OCI-LY7 (cell line): ENCODE measurements at regions not wholly inside any gene's neighbourhood (a gene's known extent, or its start where the extent isn't known, plus 50 kb on each side); places are given as distances from the start of the nearest gene placed in this dataset.

ENCODE experiments used
- BruUV-seq: library from RNA; stranded (reverse); fragments of 400-500 nt; replicated peaks from 2 replicates; lab custom pipeline; 2021; lab: Mats Ljungman, UMichigan
- CTCF ChIA-PET: fragments of 300-600 bp; sonication (Branson Sonifier 250); formaldehyde crosslinking; loops from one replicate; lab custom pipeline; 2022; ENCODE audit warnings: antibody characterized with exemption; ENCODE audit not compliant: unreplicated experiment; lab: Charles Lee
- POLR2A ChIA-PET: fragments of 300-600 bp; sonication (Branson Sonifier 250); formaldehyde crosslinking; loops from one replicate; lab custom pipeline; 2022; ENCODE audit warnings: antibody characterized with exemption; lab: Charles Lee
- DNase-seq: peaks from one replicate; pipeline ENCODE4 v3.0.0-alpha.2; 2015; ENCODE audit warnings: low spot score
- H2AFZ ChIP-seq: fragments of 200-600 bp; sonication (generic), shearing (Covaris generic); 2 replicates; pipeline ENCODE4 v1.6.1; 2014; ENCODE audit warnings: mild to moderate bottlenecking, antibody characterized with exemption, low read length, moderate library complexity
- H3K27ac ChIP-seq: fragments of 200-600 bp; sonication (generic); 2 replicates; pipeline ENCODE4 v1.5.1; 2014; ENCODE audit warnings: mixed run types, low read depth, mild to moderate bottlenecking, moderate library complexity, low read length, inconsistent platforms; ENCODE audit not compliant: poor library complexity, severe bottlenecking
- H3K36me3 ChIP-seq: fragments of 200-600 bp; sonication (generic); 2 replicates; pipeline ENCODE4 v1.6.1; 2014; ENCODE audit warnings: mild to moderate bottlenecking, antibody characterized with exemption, low read length, moderate library complexity, mixed read lengths; ENCODE audit not compliant: insufficient read depth
- H3K4me1 ChIP-seq: fragments of 200-600 bp; sonication (generic); 2 replicates; pipeline ENCODE4 v1.5.1; 2014; ENCODE audit warnings: mild to moderate bottlenecking, low read length; ENCODE audit not compliant: insufficient read depth, poor library complexity, severe bottlenecking
- H3K4me2 ChIP-seq: fragments of 200-600 bp; sonication (generic); 2 replicates; pipeline ENCODE4 v1.6.1; 2014; ENCODE audit warnings: mild to moderate bottlenecking, low read length
- H3K4me3 ChIP-seq: fragments of 200-600 bp; sonication (generic); 2 replicates; pipeline ENCODE4 v1.5.1; 2014; ENCODE audit warnings: mild to moderate bottlenecking, low read depth, low read length; ENCODE audit not compliant: poor library complexity, severe bottlenecking
- H3K79me2 ChIP-seq: fragments of 200-600 bp; sonication (generic); 2 replicates; pipeline ENCODE4 v1.6.1; 2016; ENCODE audit warnings: low read depth, mild to moderate bottlenecking, low read length, moderate library complexity, mixed read lengths; ENCODE audit not compliant: insufficient read depth
- H3K9me2 ChIP-seq: fragments of 200-600 bp; sonication (generic); 2 replicates; pipeline ENCODE4 v1.6.1; 2016; ENCODE audit warnings: mild to moderate bottlenecking, low read length, mixed read lengths; ENCODE audit not compliant: insufficient read depth
- H3K9me3 ChIP-seq: fragments of 200-600 bp; sonication (generic); 2 replicates; pipeline ENCODE4 v1.6.1; 2014; ENCODE audit warnings: mild to moderate bottlenecking, mixed run types, low read length, mixed read lengths
- H4K20me1 ChIP-seq: fragments of 200-600 bp; sonication (generic); 2 replicates; pipeline ENCODE4 v1.6.1; 2014; ENCODE audit warnings: mild to moderate bottlenecking, antibody characterized with exemption, low read length, moderate library complexity, mixed read lengths; ENCODE audit not compliant: insufficient read depth
- EZH2phosphoT487 ChIP-seq: fragments of 200-600 bp; sonication (generic); IDR thresholded peaks from 2 replicates; pipeline ENCODE4 v1.6.1; 2018; ENCODE audit warnings: low read depth, borderline replicate concordance, mild to moderate bottlenecking, mixed run types, antibody characterized with exemption, low read length, moderate library complexity, mixed read lengths
- intact Hi-C: fragments of 100-400 bp; cut with micrococcal nuclease; formaldehyde crosslinking; loops from one replicate; pipeline ENCODE4 v1.10.0; 2022; ENCODE audit not compliant: unreplicated experiment
- TF ChIP-seq, protein P1 (sequence below): fragments of 200-600 bp; sonication (generic); conservative IDR thresholded peaks from 2 replicates; pipeline ENCODE4 v1.5.1; 2014; ENCODE audit warnings: mild to moderate bottlenecking, antibody characterized with exemption, low read length, moderate library complexity, mixed read lengths

- Histone ChIP-seq H3K36me3 (no peaks in the 10 kb centered on the region), H3K9me2 (no peaks in the 10 kb centered on the region), H3K79me2 (no peaks in the 10 kb centered on the region), H3K27ac (no peak overlapping the region), H3K9me3 (no peaks in the 10 kb centered on the region), H4K20me1 (no peaks in the 10 kb centered on the region), H3K4me3 (no peak overlapping the region), H3K4me1 (no peaks in the 10 kb centered on the region), H2AFZ (no peak overlapping the region), H3K4me2 (no peak overlapping the region)
- CTCF ChIA-PET, result no interaction called here
- BruUV-seq, result no TSS peak
- intact Hi-C loops, result no loop called here
- POLR2A ChIA-PET, result no interaction called here
- DNase-seq, result no peak
- no peak for TF ChIP-seq EZH2phosphoT487
- TF ChIP-seq, protein P1, sequence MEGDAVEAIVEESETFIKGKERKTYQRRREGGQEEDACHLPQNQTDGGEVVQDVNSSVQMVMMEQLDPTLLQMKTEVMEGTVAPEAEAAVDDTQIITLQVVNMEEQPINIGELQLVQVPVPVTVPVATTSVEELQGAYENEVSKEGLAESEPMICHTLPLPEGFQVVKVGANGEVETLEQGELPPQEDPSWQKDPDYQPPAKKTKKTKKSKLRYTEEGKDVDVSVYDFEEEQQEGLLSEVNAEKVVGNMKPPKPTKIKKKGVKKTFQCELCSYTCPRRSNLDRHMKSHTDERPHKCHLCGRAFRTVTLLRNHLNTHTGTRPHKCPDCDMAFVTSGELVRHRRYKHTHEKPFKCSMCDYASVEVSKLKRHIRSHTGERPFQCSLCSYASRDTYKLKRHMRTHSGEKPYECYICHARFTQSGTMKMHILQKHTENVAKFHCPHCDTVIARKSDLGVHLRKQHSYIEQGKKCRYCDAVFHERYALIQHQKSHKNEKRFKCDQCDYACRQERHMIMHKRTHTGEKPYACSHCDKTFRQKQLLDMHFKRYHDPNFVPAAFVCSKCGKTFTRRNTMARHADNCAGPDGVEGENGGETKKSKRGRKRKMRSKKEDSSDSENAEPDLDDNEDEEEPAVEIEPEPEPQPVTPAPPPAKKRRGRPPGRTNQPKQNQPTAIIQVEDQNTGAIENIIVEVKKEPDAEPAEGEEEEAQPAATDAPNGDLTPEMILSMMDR, result peak; percentile 55
Measured at GRCh38 chr4:8688041-8688907, 95.7 kb downstream of the CPZ start.

DNA sequence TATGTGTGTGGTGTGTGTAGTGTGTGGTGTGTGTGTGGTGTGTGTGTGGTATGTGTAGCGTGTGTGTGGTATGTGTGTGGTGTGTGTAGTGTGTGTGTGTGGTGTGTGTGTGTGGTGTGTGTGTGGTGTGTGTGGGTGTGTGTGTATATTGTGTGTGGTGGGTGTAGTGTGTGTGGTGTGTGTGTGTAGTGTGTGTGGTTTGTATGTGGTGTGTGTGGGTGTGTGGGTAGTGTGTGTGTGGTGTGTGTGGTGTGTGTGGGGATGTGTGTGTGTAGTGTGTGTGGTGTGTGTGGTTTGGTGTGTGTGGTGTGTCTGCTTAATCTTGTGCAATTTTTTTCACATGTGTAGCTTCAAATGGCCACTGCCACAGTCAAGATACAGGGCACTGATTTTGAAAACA, 94.5 kb downstream of the CPZ start:
- TF ChIP-seq, protein P1, result no peak
- TF ChIP-seq EZH2phosphoT487, result no peak
- H3K9me2 ChIP-seq, result no peaks in the 10 kb centered on the region
- intact Hi-C loops, result no loop called here
- H3K4me2 ChIP-seq, result no peak overlapping the region
- no peak overlapping the region for H3K27ac ChIP-seq
- H4K20me1 ChIP-seq, result no peaks in the 10 kb centered on the region
- ChIA-PET CTCF (no interaction called here), POLR2A (no interaction called here)
- no peaks in the 10 kb centered on the region for H3K36me3 ChIP-seq
- H3K79me2 ChIP-seq, result no peaks in the 10 kb centered on the region
- no peak overlapping the region for H3K4me3 ChIP-seq
- H3K4me1 ChIP-seq, result no peaks in the 10 kb centered on the region
- DNase-seq, result no peak
- no peak overlapping the region for H2AFZ ChIP-seq
- no TSS peak for BruUV-seq
- no peaks in the 10 kb centered on the region for H3K9me3 ChIP-seq

DNA sequence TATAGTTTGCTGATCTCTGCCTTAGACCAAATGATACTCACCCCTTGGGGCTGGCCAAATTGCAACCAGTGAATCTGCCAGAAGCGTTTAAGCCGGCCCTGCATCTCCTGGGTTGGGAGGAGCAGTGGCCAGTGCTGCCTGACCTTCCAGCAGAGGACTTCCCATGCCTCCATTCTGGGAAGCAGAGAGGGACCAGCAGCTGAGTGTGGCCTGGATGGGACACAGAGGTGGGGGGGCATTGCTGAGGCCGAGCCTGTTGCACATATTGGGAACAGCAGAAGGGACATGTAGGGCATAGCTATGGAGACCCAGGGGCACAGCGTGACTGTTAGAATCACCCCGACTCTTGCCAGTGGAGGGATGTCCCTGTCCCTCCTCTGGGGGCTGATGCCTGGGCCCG, 93.3 kb downstream of the CPZ start:
- Histone ChIP-seq H4K20me1 (no peaks in the 10 kb centered on the region), H3K36me3 (no peaks in the 10 kb centered on the region), H3K9me2 (no peaks in the 10 kb centered on the region), H3K4me2 (no peak overlapping the region), H3K4me1 (no peaks in the 10 kb centered on the region), H3K9me3 (no peaks in the 10 kb centered on the region), H3K79me2 (no peaks in the 10 kb centered on the region), H2AFZ (no peak overlapping the region), H3K4me3 (no peak overlapping the region), H3K27ac (no peak overlapping the region)
- POLR2A ChIA-PET, result interaction anchor here (0.7 kb wide), 1 partner anchor 665 kb away, joined by 3 read pairs; no protein-coding TSS in a partner anchor
- no TSS peak for BruUV-seq
- intact Hi-C loops, result no loop called here
- CTCF ChIA-PET, result no interaction called here
- TF ChIP-seq EZH2phosphoT487, result no peak
- TF ChIP-seq, protein P1, result no peak
- DNase-seq, result no peak
